Spleen (tissue), 7 donors: ENCODE measurements at regions not wholly inside any gene's neighbourhood (a gene's known extent, or its start where the extent isn't known, plus 50 kb on each side); places are given as distances from the start of the nearest gene placed in this dataset.

Source experiments
- POLR2A ChIP-seq, 3 donors: fragments of 450-650 bp; IDR thresholded peaks; one replicate each; pipeline ENCODE4 v1.5.1; 2017; ENCODE audit warnings: antibody characterized with exemption in 3 of 3, mild to moderate bottlenecking in 1 of 3
- POLR2AphosphoS5 ChIP-seq, 3 donors: sonication (generic); formaldehyde crosslinking; IDR thresholded peaks; one replicate each; pipeline ENCODE4 v1.5.1; 2017; ENCODE audit warnings: antibody characterized with exemption in 3 of 3
- TF ChIP-seq, protein P1 (sequence below), 11 experiments: fragments of 200-600 bp in 7 of 11; fragments of 450-650 bp in 4 of 11; sonication (generic) in 4 of 11; IDR thresholded peaks in 8 of 11; conservative IDR thresholded peaks in 3 of 11; 1 replicate in 7 of 11; 2 replicates in 4 of 11; pipeline versions ENCODE4 v1.4.0 to v1.8.0; 2016 to 2021; ENCODE audit warnings: antibody characterized with exemption in 11 of 11, inconsistent platforms in 4 of 11, mild to moderate bottlenecking in 1 of 11
- donor health status: DM: no; HTN: no; CAD: no; lungs with moderate emphysema.
- donor health status: DM: no; HTN: no; CAD: no.
- donor health status: DM: no; HTN: no; CAD: no.

- TF ChIP-seq, protein P1, sequence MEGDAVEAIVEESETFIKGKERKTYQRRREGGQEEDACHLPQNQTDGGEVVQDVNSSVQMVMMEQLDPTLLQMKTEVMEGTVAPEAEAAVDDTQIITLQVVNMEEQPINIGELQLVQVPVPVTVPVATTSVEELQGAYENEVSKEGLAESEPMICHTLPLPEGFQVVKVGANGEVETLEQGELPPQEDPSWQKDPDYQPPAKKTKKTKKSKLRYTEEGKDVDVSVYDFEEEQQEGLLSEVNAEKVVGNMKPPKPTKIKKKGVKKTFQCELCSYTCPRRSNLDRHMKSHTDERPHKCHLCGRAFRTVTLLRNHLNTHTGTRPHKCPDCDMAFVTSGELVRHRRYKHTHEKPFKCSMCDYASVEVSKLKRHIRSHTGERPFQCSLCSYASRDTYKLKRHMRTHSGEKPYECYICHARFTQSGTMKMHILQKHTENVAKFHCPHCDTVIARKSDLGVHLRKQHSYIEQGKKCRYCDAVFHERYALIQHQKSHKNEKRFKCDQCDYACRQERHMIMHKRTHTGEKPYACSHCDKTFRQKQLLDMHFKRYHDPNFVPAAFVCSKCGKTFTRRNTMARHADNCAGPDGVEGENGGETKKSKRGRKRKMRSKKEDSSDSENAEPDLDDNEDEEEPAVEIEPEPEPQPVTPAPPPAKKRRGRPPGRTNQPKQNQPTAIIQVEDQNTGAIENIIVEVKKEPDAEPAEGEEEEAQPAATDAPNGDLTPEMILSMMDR (IDR thresholded peaks at IDR 0.05 in 8 of 11, conservative IDR thresholded peaks at IDR 0.05 in 3 of 11): no peak
- TF ChIP-seq POLR2A (IDR thresholded peaks at IDR 0.05) (no peak), POLR2AphosphoS5 (IDR thresholded peaks at IDR 0.05) (no peak)
These were observed 395.0 kb downstream of the ZNF516 start for GRCh38 chr18:76099931-76100457.
